WTC11 (cell line): ENCODE measurements at regions not wholly inside any gene's neighbourhood (a gene's known extent, or its start where the extent isn't known, plus 50 kb on each side); places are given as distances from the start of the nearest gene placed in this dataset.
A peak's percentile ranks its signal among the peaks of the same experiment; 100 is the strongest.

ENCODE experiments used
- ESRRA ChIP-seq: sonication (generic); formaldehyde crosslinking; IDR thresholded peaks from 2 replicates; pipeline ENCODE4 v1.8.1; 2022; ENCODE audit warnings: mild to moderate bottlenecking, missing genetic modification reagents, borderline replicate concordance
- ETV6 ChIP-seq: sonication (generic); formaldehyde crosslinking; IDR thresholded peaks from 2 replicates; pipeline ENCODE4 v1.8.1; 2022; ENCODE audit warnings: mild to moderate bottlenecking, missing genetic modification reagents
- FOXJ3 ChIP-seq: sonication (generic); formaldehyde crosslinking; IDR thresholded peaks from 2 replicates; pipeline ENCODE4 v1.9.0; 2021; ENCODE audit warnings: missing genetic modification reagents, mild to moderate bottlenecking, borderline replicate concordance
- IRF2 ChIP-seq: sonication (generic); formaldehyde crosslinking; IDR thresholded peaks from 2 replicates; pipeline ENCODE4 v1.8.0; 2022; ENCODE audit warnings: low read depth, missing genetic modification reagents, borderline replicate concordance
- KAT7 ChIP-seq: sonication (generic); formaldehyde crosslinking; IDR thresholded peaks from 2 replicates; pipeline ENCODE4 v1.8.1; 2023; ENCODE audit warnings: missing genetic modification reagents, mild to moderate bottlenecking, borderline replicate concordance
- SP1 ChIP-seq: sonication (generic); formaldehyde crosslinking; conservative IDR thresholded peaks from 2 replicates; pipeline ENCODE4 v1.8.1; 2022; ENCODE audit warnings: missing genetic modification reagents
- TEAD4 ChIP-seq: sonication (generic); formaldehyde crosslinking; IDR thresholded peaks from 2 replicates; pipeline ENCODE4 v1.8.0; 2022; ENCODE audit warnings: mild to moderate bottlenecking, missing genetic modification reagents
- TF ChIP-seq, protein P1 (sequence below): fragments of 200-600 bp; IDR thresholded peaks from 2 replicates; pipeline ENCODE4 v1.8.0; 2022; ENCODE audit warnings: antibody characterized with exemption
- TF ChIP-seq, protein P2 (sequence below): sonication (generic); formaldehyde crosslinking; IDR thresholded peaks from 2 replicates; pipeline ENCODE4 v1.8.0; 2022; ENCODE audit warnings: mild to moderate bottlenecking, missing genetic modification reagents
- TF ChIP-seq, protein P3 (sequence below): sonication (generic); formaldehyde crosslinking; IDR thresholded peaks from 2 replicates; pipeline ENCODE4 v1.8.0; 2023; ENCODE audit warnings: missing genetic modification reagents
- TF ChIP-seq, protein P4 (sequence below): sonication (generic); formaldehyde crosslinking; IDR thresholded peaks from 2 replicates; pipeline ENCODE4 v1.8.1; 2023; ENCODE audit warnings: mild to moderate bottlenecking, moderate library complexity, missing genetic modification reagents
- TF ChIP-seq, protein P5 (sequence below): sonication (generic); formaldehyde crosslinking; IDR thresholded peaks from 2 replicates; pipeline ENCODE4 v1.8.1; 2022; ENCODE audit warnings: low read depth, mild to moderate bottlenecking, moderate library complexity, missing genetic modification reagents, borderline replicate concordance

DNA sequence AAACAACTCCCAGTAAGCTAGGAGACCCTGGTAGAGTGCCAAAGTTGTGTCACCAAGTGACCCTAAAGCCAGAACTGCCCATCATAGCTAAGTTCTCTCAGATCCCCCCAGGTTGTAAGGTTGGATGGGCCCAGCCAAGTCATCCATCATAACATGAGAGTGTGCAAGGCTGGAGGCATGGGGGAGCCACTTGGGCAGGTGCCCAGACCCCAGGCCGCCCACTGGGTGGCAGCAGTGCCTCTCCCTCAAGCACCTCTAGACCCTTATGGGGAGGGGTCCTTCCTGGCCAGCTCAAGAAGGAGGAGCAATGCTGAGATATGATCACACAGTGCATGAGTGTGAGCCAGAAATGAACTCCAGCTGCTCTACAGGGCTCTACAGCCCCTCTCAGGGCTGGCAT, 154.5 kb downstream of the MYLK4 start:
- TF ChIP-seq, protein P1, sequence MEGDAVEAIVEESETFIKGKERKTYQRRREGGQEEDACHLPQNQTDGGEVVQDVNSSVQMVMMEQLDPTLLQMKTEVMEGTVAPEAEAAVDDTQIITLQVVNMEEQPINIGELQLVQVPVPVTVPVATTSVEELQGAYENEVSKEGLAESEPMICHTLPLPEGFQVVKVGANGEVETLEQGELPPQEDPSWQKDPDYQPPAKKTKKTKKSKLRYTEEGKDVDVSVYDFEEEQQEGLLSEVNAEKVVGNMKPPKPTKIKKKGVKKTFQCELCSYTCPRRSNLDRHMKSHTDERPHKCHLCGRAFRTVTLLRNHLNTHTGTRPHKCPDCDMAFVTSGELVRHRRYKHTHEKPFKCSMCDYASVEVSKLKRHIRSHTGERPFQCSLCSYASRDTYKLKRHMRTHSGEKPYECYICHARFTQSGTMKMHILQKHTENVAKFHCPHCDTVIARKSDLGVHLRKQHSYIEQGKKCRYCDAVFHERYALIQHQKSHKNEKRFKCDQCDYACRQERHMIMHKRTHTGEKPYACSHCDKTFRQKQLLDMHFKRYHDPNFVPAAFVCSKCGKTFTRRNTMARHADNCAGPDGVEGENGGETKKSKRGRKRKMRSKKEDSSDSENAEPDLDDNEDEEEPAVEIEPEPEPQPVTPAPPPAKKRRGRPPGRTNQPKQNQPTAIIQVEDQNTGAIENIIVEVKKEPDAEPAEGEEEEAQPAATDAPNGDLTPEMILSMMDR = peak; percentile 41; the same call in 1 of the 2 replicates
- TF ChIP-seq, protein P2, sequence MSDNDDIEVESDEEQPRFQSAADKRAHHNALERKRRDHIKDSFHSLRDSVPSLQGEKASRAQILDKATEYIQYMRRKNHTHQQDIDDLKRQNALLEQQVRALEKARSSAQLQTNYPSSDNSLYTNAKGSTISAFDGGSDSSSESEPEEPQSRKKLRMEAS (CRISPR knock-in tag) = no peak
- no peak for TF ChIP-seq SP1 (CRISPR knock-in tag)
- no peak for TF ChIP-seq ESRRA (CRISPR knock-in tag)
- TF ChIP-seq KAT7 (CRISPR knock-in tag) = no peak
- TF ChIP-seq FOXJ3 = no peak
- TF ChIP-seq, protein P3, sequence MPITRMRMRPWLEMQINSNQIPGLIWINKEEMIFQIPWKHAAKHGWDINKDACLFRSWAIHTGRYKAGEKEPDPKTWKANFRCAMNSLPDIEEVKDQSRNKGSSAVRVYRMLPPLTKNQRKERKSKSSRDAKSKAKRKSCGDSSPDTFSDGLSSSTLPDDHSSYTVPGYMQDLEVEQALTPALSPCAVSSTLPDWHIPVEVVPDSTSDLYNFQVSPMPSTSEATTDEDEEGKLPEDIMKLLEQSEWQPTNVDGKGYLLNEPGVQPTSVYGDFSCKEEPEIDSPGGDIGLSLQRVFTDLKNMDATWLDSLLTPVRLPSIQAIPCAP (CRISPR knock-in tag) = no peak
- TF ChIP-seq, protein P4, sequence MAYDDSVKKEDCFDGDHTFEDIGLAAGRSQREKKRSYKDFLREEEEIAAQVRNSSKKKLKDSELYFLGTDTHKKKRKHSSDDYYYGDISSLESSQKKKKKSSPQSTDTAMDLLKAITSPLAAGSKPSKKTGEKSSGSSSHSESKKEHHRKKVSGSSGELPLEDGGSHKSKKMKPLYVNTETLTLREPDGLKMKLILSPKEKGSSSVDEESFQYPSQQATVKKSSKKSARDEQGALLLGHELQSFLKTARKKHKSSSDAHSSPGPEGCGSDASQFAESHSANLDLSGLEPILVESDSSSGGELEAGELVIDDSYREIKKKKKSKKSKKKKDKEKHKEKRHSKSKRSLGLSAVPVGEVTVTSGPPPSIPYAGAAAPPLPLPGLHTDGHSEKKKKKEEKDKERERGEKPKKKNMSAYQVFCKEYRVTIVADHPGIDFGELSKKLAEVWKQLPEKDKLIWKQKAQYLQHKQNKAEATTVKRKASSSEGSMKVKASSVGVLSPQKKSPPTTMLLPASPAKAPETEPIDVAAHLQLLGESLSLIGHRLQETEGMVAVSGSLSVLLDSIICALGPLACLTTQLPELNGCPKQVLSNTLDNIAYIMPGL (CRISPR knock-in tag) = no peak
- TF ChIP-seq, protein P5, sequence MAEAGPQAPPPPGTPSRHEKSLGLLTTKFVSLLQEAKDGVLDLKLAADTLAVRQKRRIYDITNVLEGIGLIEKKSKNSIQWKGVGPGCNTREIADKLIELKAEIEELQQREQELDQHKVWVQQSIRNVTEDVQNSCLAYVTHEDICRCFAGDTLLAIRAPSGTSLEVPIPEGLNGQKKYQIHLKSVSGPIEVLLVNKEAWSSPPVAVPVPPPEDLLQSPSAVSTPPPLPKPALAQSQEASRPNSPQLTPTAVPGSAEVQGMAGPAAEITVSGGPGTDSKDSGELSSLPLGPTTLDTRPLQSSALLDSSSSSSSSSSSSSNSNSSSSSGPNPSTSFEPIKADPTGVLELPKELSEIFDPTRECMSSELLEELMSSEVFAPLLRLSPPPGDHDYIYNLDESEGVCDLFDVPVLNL (CRISPR knock-in tag) = no peak
- no peak for TF ChIP-seq IRF2
- TF ChIP-seq TEAD4 = no peak
- no peak for TF ChIP-seq ETV6 (CRISPR knock-in tag)
